NT2/D1 (cell line): ENCODE measurements at regions not wholly inside any gene's neighbourhood (a gene's known extent, or its start where the extent isn't known, plus 50 kb on each side); places are given as distances from the start of the nearest gene placed in this dataset.

ENCODE experiments used
- SUZ12 ChIP-seq: IDR thresholded peaks from 2 replicates; pipeline ENCODE4 v1.6.1; 2011; ENCODE audit not compliant: insufficient read length, insufficient read depth; ENCODE audit errors: extremely low read depth
- YY1 ChIP-seq: IDR thresholded peaks from 2 replicates; pipeline ENCODE4 v1.6.1; 2011; ENCODE audit not compliant: insufficient read length, insufficient read depth
- ZNF274 ChIP-seq: IDR thresholded peaks from 2 replicates; pipeline ENCODE4 v1.6.1; 2011; ENCODE audit warnings: mild to moderate bottlenecking, low read depth, low read length

DNA sequence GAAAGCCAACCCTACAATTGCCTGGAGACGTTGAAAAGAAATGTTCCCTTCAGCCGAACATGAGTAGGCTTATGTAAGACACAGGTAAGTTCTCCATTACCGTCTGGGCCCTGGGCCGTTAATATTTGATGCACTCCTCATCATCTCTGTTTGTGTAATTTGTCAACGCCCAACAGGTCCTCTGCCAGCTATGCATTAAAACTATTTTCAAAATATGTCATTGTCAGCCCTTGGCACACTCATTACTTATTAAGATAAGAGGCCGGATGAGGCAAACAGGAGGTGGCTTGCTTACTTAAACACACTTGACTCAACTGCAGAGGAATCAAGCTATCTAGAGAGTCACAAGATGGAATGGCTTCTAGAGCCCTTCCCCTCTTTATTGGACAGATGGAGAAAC is 544.9 kb downstream of the TOX3 start:
- no peak for TF ChIP-seq ZNF274
- TF ChIP-seq YY1, result no peak
- no peak for TF ChIP-seq SUZ12
